Gastroesophageal sphincter (tissue), 4 donors: ENCODE measurements at regions not wholly inside any gene's neighbourhood (a gene's known extent, or its start where the extent isn't known, plus 50 kb on each side); places are given as distances from the start of the nearest gene placed in this dataset.
"Not testable (repeated sequence)": the region's sequence is repeated elsewhere in the genome, so short reads cannot be mapped to it uniquely, and the experiment has no call there.

Experiments used
- ATAC-seq: fragments of 150-250 bp; one replicate; pipeline ENCODE4 v1.9.1; 2016; ENCODE audit warnings: mild to moderate bottlenecking, moderate library complexity
- H3K27ac ChIP-seq, 4 donors: fragments of 200-600 bp; sonication (generic) in 3 of 4; 1 replicate in 3 of 4; 2 replicates in 1 of 4; pipeline ENCODE4 v1.5.1; 2016 to 2019
- H3K27me3 ChIP-seq: fragments of 200-600 bp; sonication (generic); one replicate; pipeline ENCODE4 v1.5.1; 2019
- H3K36me3 ChIP-seq, 2 donors: fragments of 200-600 bp; sonication (generic); one replicate each; pipeline ENCODE4 v1.5.1; 2019; ENCODE audit warnings: control low read depth in 1 of 2
- H3K4me1 ChIP-seq, 3 donors: fragments of 200-600 bp; sonication (generic); 1 replicate in 2 of 3; 2 replicates in 1 of 3; pipeline ENCODE4 v1.5.1; 2016 to 2019; ENCODE audit warnings: control low read depth in 2 of 3
- H3K4me3 ChIP-seq, 2 donors: fragments of 200-600 bp; sonication (generic); one replicate each; pipeline ENCODE4 v1.5.1; 2019; ENCODE audit warnings: mild to moderate bottlenecking in 1 of 2, moderate library complexity in 1 of 2
- H3K9me3 ChIP-seq, 3 donors: fragments of 200-600 bp; sonication (generic); one replicate each; pipeline ENCODE4 v1.5.1; 2017 to 2019; ENCODE audit warnings: control low read depth in 2 of 3
- EP300 ChIP-seq: sonication (generic); formaldehyde crosslinking; IDR thresholded peaks from one replicate; pipeline ENCODE4 v1.6.1; 2017; ENCODE audit warnings: antibody characterized with exemption, mild to moderate bottlenecking
- POLR2A ChIP-seq, 2 donors: fragments of 450-650 bp; IDR thresholded peaks; one replicate each; pipeline ENCODE4 v1.6.1; 2017; ENCODE audit warnings: antibody characterized with exemption in 2 of 2, mild to moderate bottlenecking in 2 of 2, moderate library complexity in 1 of 2
- POLR2AphosphoS5 ChIP-seq: sonication (generic); formaldehyde crosslinking; IDR thresholded peaks from one replicate; pipeline ENCODE4 v1.6.1; 2017; ENCODE audit warnings: antibody characterized with exemption
- WGBS, 2 donors: methylation state at CpG; one replicate each; pipeline ENCODE4 v1.1.5; 2018; ENCODE audit warnings: low coverage in 1 of 2; 5-methylcytosine and 5-hydroxymethylcytosine counted together
- TF ChIP-seq, protein P1 (sequence below), 4 experiments: fragments of 200-600 bp in 2 of 4; fragments of 450-650 bp in 2 of 4; sonication (generic) in 1 of 4; IDR thresholded peaks; one replicate each; pipeline ENCODE4 v1.5.1; 2017 to 2019; ENCODE audit warnings: antibody characterized with exemption in 4 of 4, mild to moderate bottlenecking in 2 of 4, moderate library complexity in 2 of 4

DNA sequence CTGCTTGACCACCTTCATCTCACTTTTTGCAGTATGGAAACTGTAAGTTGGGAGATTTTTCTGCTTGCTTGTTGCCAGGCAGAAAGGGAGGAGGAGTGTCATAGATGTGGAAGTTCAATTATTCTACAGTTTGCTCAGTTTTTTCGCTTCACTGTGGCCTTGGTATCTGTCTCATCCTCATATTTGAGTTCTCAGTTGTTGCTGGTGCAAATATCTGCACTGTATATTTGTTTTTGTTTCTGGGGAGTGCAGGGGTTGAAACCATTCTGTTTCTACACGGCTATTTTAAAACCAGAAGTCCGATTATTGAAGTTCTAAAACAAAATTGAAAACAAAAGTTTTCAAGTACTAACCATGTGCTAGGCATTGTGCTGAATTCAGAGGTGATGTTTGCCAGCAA is 153.4 kb downstream of the JRKL start:
- H3K9me3 ChIP-seq: no peaks in the 10 kb centered on the region
- no peaks in the 10 kb centered on the region for H3K4me1 ChIP-seq
- H3K27me3 ChIP-seq: peaks cover 5% of the 10 kb centered on the region
- H3K27ac ChIP-seq: no peak overlapping the region
- ATAC-seq: no peak
- H3K4me3 ChIP-seq: no peak overlapping the region
- WGBS, 2 donors: 76 to 88% methylated on average over 3 of the region's 3 CpGs
- TF ChIP-seq POLR2A (IDR thresholded peaks at IDR 0.05): no peak
- TF ChIP-seq, protein P1, sequence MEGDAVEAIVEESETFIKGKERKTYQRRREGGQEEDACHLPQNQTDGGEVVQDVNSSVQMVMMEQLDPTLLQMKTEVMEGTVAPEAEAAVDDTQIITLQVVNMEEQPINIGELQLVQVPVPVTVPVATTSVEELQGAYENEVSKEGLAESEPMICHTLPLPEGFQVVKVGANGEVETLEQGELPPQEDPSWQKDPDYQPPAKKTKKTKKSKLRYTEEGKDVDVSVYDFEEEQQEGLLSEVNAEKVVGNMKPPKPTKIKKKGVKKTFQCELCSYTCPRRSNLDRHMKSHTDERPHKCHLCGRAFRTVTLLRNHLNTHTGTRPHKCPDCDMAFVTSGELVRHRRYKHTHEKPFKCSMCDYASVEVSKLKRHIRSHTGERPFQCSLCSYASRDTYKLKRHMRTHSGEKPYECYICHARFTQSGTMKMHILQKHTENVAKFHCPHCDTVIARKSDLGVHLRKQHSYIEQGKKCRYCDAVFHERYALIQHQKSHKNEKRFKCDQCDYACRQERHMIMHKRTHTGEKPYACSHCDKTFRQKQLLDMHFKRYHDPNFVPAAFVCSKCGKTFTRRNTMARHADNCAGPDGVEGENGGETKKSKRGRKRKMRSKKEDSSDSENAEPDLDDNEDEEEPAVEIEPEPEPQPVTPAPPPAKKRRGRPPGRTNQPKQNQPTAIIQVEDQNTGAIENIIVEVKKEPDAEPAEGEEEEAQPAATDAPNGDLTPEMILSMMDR (IDR thresholded peaks at IDR 0.05): no peak
- TF ChIP-seq EP300: no peak
- no peak for TF ChIP-seq POLR2AphosphoS5
- no peaks in the 10 kb centered on the region for H3K36me3 ChIP-seq

DNA sequence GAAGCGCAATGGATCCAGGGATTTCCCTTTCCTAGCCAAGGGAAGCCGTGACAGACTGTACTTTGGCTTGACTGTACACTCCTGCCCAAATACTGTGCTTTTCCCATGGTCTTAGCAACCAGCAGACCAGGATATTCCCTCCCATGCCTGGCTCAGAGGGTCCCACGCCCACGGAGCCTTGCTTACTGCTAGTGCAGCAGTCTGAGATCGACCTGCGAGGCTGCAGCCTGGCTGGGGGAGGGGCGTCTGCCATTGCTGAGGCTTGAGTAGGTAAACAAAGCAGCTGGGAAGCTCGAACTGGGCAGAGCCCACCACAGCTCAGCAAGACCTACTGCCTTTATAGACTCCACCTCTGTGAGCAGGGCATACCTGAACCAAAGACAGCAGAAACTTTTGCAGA is 155.4 kb downstream of the JRKL start:
- H3K27me3 ChIP-seq, H3K4me3 ChIP-seq, H3K4me1 ChIP-seq, H3K27ac ChIP-seq, ATAC-seq, H3K9me3 ChIP-seq, H3K36me3 ChIP-seq: not testable (repeated sequence)
- WGBS, 2 donors: 81% methylated on average over 2 of the region's 8 CpGs; no CpG with 5 or more reads in 1 of the 2 donors

DNA sequence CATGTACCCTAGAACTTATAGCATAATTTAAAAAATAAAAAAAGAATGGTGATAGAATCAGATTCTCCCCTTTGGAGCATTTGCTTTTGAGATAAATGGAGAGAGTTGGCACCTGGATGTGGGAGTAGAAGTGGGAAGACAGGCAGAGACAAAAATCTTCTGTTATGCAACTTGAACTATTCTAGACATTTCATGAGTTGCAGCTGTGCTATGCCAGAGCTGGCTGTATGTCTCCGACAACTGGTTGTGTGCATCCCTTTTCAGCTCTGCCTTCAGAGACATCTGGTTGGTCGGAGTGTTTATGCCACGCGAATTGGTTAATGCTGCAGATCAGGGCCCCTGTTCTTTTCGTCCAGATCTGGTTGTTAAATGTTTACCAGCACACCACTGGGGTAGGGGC is 161.3 kb downstream of the JRKL start:
- TF ChIP-seq EP300: no peak
- Histone ChIP-seq H3K36me3 (no peaks in the 10 kb centered on the region), H3K27me3 (peaks cover 4% of the 10 kb centered on the region), H3K9me3 (no peaks in the 10 kb centered on the region), H3K4me1 (no peaks in the 10 kb centered on the region), H3K27ac (no peak overlapping the region), H3K4me3 (no peak overlapping the region)
- WGBS, 2 donors: 71 to 72% methylated on average over 2 to 4 of the region's 5 CpGs
- ATAC-seq: no peak

- H3K36me3 ChIP-seq: no peaks in the 10 kb centered on the region
- H3K4me1 ChIP-seq: no peaks in the 10 kb centered on the region
- no peak overlapping the region for H3K27ac ChIP-seq
- no peak overlapping the region for H3K4me3 ChIP-seq
- 76 to 82% methylated on average over 4 to 5 of the region's 5 CpGs for WGBS, 2 donors
- H3K9me3 ChIP-seq: no peaks in the 10 kb centered on the region
- ATAC-seq: no peak
- no peaks in the 10 kb centered on the region for H3K27me3 ChIP-seq
- TF ChIP-seq, protein P1 (IDR thresholded peaks at IDR 0.05): no peak
- TF ChIP-seq POLR2AphosphoS5: no peak
- no peak for TF ChIP-seq EP300
- no peak for TF ChIP-seq POLR2A (IDR thresholded peaks at IDR 0.05)
Observed at GRCh38 chr11:96554236-96554820, 164.5 kb downstream of the JRKL start.

DNA sequence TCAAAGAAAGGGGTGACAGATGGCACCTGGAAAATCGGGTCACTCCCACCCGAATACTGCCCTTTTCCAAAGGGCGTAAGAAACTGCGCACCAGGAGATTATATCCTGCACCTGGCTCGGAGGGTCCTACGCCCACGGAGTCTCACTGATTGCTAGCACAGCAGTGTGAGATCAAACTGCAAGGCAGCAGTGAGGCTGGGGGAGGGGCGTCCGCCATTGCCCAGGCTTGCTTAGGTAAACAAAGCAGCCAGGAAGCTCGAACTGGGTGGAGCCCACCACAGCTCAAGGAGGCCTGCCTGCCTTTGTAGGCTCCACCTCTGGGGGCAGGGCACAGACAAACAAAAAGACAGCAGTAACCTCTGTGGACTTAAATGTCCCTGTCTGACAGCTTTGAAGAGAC is 166.0 kb downstream of the JRKL start:
- not testable (repeated sequence) for H3K27me3 ChIP-seq, H3K9me3 ChIP-seq, H3K4me3 ChIP-seq, H3K4me1 ChIP-seq, H3K36me3 ChIP-seq, H3K27ac ChIP-seq, ATAC-seq
- WGBS, 2 donors: 100% methylated on average over 3 of the region's 10 CpGs; no CpG with 5 or more reads in 1 of the 2 donors

DNA sequence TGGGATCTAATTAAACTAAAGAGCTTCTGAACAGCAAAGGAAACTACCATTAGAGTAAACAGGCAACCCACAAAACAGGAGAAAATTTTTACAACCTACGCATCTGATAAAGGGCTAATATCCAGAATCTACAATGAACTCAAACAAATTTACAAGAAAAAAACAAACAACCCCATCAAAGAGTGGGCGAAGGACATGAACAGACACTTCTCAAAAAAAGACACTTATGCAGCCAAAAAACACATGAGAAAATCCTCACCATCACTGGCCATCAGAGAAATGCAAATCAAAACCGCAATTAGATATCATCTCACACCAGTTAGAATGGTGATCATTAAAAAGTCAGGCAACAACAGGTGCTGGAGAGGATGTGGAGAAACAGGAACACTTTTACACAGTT is 170.9 kb downstream of the JRKL start:
- not testable (repeated sequence) for H3K27me3 ChIP-seq, H3K4me1 ChIP-seq, H3K36me3 ChIP-seq, H3K9me3 ChIP-seq, ATAC-seq, H3K4me3 ChIP-seq, H3K27ac ChIP-seq
- WGBS, 2 donors: 92 to 97% methylated on average over 3 of the region's 3 CpGs

DNA sequence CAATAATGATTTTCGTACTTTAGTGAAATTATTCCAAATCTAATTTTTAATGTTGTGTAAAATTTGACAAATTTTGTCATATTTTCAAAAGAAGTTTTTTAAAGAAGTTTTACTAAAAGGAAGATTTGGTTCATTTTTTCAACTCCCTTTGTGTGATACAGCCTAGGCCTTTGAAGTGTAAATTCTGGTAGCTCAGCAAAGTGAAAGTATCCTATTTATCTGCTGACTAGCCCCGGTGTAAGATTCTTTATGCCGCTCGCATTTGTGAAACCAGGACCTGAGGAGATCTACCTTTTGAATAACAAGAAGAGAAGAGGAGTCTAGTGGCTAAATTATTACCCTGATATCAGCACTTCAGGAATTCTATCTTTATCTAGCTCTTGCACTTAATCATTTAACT is 177.4 kb downstream of the JRKL start:
- H3K9me3 ChIP-seq: no peaks in the 10 kb centered on the region
- no peaks in the 10 kb centered on the region for H3K4me1 ChIP-seq
- H3K27me3 ChIP-seq: no peaks in the 10 kb centered on the region
- no peaks in the 10 kb centered on the region for H3K36me3 ChIP-seq
- WGBS, 2 donors: 45 to 49% methylated on average over 4 of the region's 4 CpGs
- H3K4me3 ChIP-seq: no peak overlapping the region
- TF ChIP-seq, protein P1 (IDR thresholded peaks at IDR 0.05): no peak
- TF ChIP-seq POLR2AphosphoS5 (no peak), EP300 (no peak), POLR2A (IDR thresholded peaks at IDR 0.05) (no peak)
- no peak for ATAC-seq
- no peak overlapping the region for H3K27ac ChIP-seq
